Bronchial epithelial cell (primary cell): ENCODE measurements at regions not wholly inside any gene's neighbourhood (a gene's known extent, or its start where the extent isn't known, plus 50 kb on each side); places are given as distances from the start of the nearest gene placed in this dataset.
A peak's percentile ranks its signal among the peaks of the same experiment; 100 is the strongest.

Experiments used
- DNase-seq: peaks from one replicate; pipeline ENCODE4 v3.0.0-alpha.2; 2010; ENCODE audit warnings: low read depth
- FAIRE-seq: peaks from 2 replicates; lab custom pipeline; 2011; peaks lifted over from hg19 to GRCh38; lab: Jason Lieb, UNC
- H3K27me3 ChIP-seq: 2 replicates; pipeline ENCODE4 v1.5.1; 2011; ENCODE audit warnings: low read length; ENCODE audit not compliant: control insufficient read depth, insufficient read depth
- H3K36me3 ChIP-seq: 2 replicates; pipeline ENCODE4 v1.5.1; 2011; ENCODE audit warnings: low read length; ENCODE audit not compliant: control insufficient read depth, insufficient read depth
- H3K4me3 ChIP-seq: 2 replicates; pipeline ENCODE4 v1.5.1; 2011; ENCODE audit warnings: mild to moderate bottlenecking, low read depth, low read length, control low read depth
- TF ChIP-seq, protein P1 (sequence below): IDR thresholded peaks from 2 replicates; pipeline ENCODE4 v1.5.1; 2011; ENCODE audit warnings: mild to moderate bottlenecking, moderate library complexity, low read length, control low read depth, inconsistent platforms; ENCODE audit not compliant: insufficient read depth, severe bottlenecking

DNA sequence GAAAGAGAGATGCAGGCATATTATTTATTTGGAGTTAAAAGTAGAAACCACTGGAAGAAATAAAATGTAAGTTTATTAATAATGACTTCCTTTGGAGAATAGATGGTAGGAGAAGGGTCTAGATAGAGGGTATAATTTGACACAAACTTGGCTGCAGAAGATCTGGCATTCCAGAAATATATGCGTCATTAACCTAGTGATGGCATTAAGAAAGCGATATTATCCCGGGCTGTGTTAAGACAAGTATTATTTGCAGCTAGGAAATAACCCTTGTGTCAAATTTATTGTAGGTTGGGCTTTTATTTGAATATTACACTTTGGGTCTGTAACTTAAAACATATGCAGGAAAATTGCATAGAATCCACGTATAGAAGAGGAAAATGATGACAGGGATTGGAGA, 389.5 kb downstream of the MTX2 start:
- FAIRE-seq (no peak), DNase-seq (no peak)
- no peaks in the 10 kb centered on the region for H3K27me3 ChIP-seq
- TF ChIP-seq, protein P1, sequence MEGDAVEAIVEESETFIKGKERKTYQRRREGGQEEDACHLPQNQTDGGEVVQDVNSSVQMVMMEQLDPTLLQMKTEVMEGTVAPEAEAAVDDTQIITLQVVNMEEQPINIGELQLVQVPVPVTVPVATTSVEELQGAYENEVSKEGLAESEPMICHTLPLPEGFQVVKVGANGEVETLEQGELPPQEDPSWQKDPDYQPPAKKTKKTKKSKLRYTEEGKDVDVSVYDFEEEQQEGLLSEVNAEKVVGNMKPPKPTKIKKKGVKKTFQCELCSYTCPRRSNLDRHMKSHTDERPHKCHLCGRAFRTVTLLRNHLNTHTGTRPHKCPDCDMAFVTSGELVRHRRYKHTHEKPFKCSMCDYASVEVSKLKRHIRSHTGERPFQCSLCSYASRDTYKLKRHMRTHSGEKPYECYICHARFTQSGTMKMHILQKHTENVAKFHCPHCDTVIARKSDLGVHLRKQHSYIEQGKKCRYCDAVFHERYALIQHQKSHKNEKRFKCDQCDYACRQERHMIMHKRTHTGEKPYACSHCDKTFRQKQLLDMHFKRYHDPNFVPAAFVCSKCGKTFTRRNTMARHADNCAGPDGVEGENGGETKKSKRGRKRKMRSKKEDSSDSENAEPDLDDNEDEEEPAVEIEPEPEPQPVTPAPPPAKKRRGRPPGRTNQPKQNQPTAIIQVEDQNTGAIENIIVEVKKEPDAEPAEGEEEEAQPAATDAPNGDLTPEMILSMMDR: no peak
- H3K4me3 ChIP-seq: no peak overlapping the region
- H3K36me3 ChIP-seq: no peaks in the 10 kb centered on the region

DNA sequence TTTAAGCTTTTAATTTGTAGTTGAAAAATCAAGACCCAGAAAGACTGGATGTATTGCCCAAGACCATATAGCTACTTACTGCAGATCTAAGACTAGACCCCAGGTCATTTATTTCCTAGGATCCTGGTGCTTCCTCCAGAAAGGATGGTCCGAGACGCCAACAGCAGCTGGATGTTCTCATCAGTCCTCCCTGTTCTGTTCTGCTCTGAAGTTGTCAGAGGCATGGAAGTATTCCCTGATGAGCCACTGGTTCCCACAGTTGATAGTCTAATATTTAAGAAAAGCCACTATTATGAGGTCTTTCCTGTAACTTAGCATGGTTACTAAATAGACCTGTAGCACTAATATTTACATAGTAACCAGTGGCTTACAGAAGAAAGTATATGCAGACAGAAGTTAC, 393.5 kb downstream of the MTX2 start:
- H3K36me3 ChIP-seq: no peaks in the 10 kb centered on the region
- TF ChIP-seq, protein P1: no peak
- FAIRE-seq: no peak
- DNase-seq: no peak
- no peak overlapping the region for H3K4me3 ChIP-seq
- H3K27me3 ChIP-seq: no peaks in the 10 kb centered on the region

GRCh38 chr2:176664478-176664877, 395.2 kb downstream of the MTX2 start:
- TF ChIP-seq, protein P1: no peak
- DNase-seq (no peak), FAIRE-seq (no peak)
- Histone ChIP-seq H3K27me3 (no peaks in the 10 kb centered on the region), H3K36me3 (no peaks in the 10 kb centered on the region), H3K4me3 (no peak overlapping the region)

DNA sequence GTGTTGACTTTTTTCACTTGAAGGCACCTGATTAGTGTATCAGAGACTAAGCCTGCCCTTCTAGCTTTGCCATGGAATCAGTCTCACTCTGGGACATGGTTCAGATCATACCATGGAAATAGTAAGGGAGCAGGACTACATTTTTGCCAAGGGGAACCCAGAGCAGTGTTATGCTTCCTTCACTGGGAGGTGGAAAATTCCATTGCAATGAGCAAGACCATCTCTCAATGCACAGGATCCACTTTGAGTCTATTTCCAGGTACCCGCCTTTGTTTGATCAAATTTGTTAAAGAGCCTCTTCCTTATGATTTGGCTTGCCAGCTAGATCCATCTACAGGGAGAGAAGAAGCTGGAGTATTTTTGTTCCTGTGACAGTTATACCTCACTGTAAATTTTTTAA, 395.8 kb downstream of the MTX2 start:
- TF ChIP-seq, protein P1: no peak
- DNase-seq: peak; percentile 25
- FAIRE-seq: no peak
- Histone ChIP-seq H3K27me3 (no peaks in the 10 kb centered on the region), H3K36me3 (no peaks in the 10 kb centered on the region), H3K4me3 (no peak overlapping the region)

DNA sequence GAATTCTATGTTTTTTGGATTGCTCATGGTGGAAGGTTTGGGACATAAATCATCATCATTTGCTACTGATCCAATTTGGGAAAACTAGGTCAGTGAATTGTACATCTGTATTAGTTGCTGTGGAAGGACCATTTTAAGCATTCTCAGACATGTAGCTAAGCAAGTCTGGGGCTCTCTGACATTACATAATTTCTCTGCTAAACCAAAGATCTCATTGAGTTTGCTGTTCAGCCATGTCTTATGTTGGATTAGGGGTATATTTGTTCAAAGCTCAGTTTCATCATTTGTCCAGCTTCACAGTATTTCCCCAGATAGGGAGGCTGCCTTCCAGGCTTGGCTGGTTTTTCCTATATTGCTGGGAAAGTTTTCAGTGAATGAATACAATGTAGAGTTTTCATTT, 399.7 kb downstream of the MTX2 start:
- Histone ChIP-seq H3K27me3 (no peaks in the 10 kb centered on the region), H3K36me3 (no peaks in the 10 kb centered on the region), H3K4me3 (no peak overlapping the region)
- TF ChIP-seq, protein P1: no peak
- DNase-seq: no peak
- no peak for FAIRE-seq

GRCh38 chr2:176669398-176670174, 400.3 kb downstream of the MTX2 start:
- TF ChIP-seq, protein P1: no peak
- no peak for DNase-seq
- Histone ChIP-seq H3K36me3 (no peaks in the 10 kb centered on the region), H3K27me3 (no peaks in the 10 kb centered on the region), H3K4me3 (no peak overlapping the region)
- FAIRE-seq: peak; percentile 18
